Naive thymus-derived CD4-positive, alpha-beta T cell (primary cell): ENCODE measurements at regions not wholly inside any gene's neighbourhood (a gene's known extent, or its start where the extent isn't known, plus 50 kb on each side); places are given as distances from the start of the nearest gene placed in this dataset.
A peak's percentile ranks its signal among the peaks of the same experiment; 100 is the strongest.
"Not testable (repeated sequence)": the region's sequence is repeated elsewhere in the genome, so short reads cannot be mapped to it uniquely, and the experiment has no call there.

ENCODE experiments used
- ATAC-seq: fragments of 150-1000 bp; cut with Tn5 transposase; 2 replicates; pipeline ENCODE4 v1.10.0; 2021; ENCODE audit warnings: mild to moderate bottlenecking, moderate library complexity
- CTCF ChIA-PET: fragments of 350-600 bp; sonication (Branson Sonifier 250); formaldehyde crosslinking; loops from one replicate; lab custom pipeline; 2021; ENCODE audit warnings: antibody characterized with exemption; lab: Charles Lee
- POLR2A ChIA-PET: fragments of 350-600 bp; sonication (Branson Sonifier 250); formaldehyde crosslinking; loops from one replicate; lab custom pipeline; 2021; ENCODE audit warnings: antibody characterized with exemption, inconsistent platforms; lab: Charles Lee
- DNase-seq, 9 donors: peaks; one replicate each; pipeline versions ENCODE4 v3.0.0 to v3.0.0-alpha.2; 2020 to 2022; ENCODE audit warnings: mixed read lengths in 1 of 9
- H3K27ac ChIP-seq: one replicate; pipeline ENCODE4 v1.7.0; 2013; ENCODE audit warnings: mild to moderate bottlenecking, low read depth, low read length, moderate library complexity
- H3K27me3 ChIP-seq, 2 donors: one replicate each; pipeline ENCODE4 v1.7.0; 2013; ENCODE audit warnings: low read length in 2 of 2, mild to moderate bottlenecking in 2 of 2, moderate library complexity in 2 of 2; ENCODE audit not compliant: control insufficient read depth in 2 of 2, insufficient read depth in 2 of 2
- H3K36me3 ChIP-seq, 3 experiments: 1 replicate in 2 of 3; 2 replicates in 1 of 3; pipeline ENCODE4 v1.7.0; 2013; ENCODE audit warnings: low read length in 3 of 3, mild to moderate bottlenecking in 3 of 3, moderate library complexity in 1 of 3; ENCODE audit not compliant: insufficient read depth in 3 of 3, control insufficient read depth in 2 of 3
- H3K4me1 ChIP-seq, 2 donors: one replicate each; pipeline ENCODE4 v1.7.0; 2013; ENCODE audit warnings: low read length in 2 of 2, mild to moderate bottlenecking in 2 of 2, moderate library complexity in 1 of 2; ENCODE audit not compliant: control insufficient read depth in 2 of 2, insufficient read depth in 2 of 2
- H3K4me3 ChIP-seq: 2 replicates; pipeline ENCODE4 v1.7.0; 2013; ENCODE audit warnings: mild to moderate bottlenecking, low read length
- H3K9me3 ChIP-seq, 3 experiments: 1 replicate in 2 of 3; 2 replicates in 1 of 3; pipeline ENCODE4 v1.7.0; 2013; ENCODE audit warnings: low read length in 3 of 3; ENCODE audit not compliant: control insufficient read depth in 2 of 3
- H3K27ac Mint-ChIP-seq, 9 donors: one replicate each; pipeline ENCODE4 v1.8.0; 2020 to 2022; ENCODE audit warnings: mixed read lengths in 9 of 9, mild to moderate bottlenecking in 8 of 9, moderate library complexity in 5 of 9, inconsistent platforms in 2 of 9
- H3K27me3 Mint-ChIP-seq, 5 donors: one replicate each; pipeline ENCODE4 v1.8.0; 2021 to 2022; ENCODE audit warnings: mixed read lengths in 5 of 5, mild to moderate bottlenecking in 1 of 5
- H3K36me3 Mint-ChIP-seq, 5 donors: one replicate each; pipeline ENCODE4 v1.8.0; 2020 to 2022; ENCODE audit warnings: mixed read lengths in 5 of 5, mild to moderate bottlenecking in 3 of 5, inconsistent platforms in 1 of 5
- H3K4me1 Mint-ChIP-seq, 7 donors: one replicate each; pipeline ENCODE4 v1.8.0; 2020 to 2022; ENCODE audit warnings: mixed read lengths in 7 of 7, mild to moderate bottlenecking in 3 of 7, inconsistent platforms in 1 of 7
- H3K4me3 Mint-ChIP-seq, 10 donors: one replicate each; pipeline ENCODE4 v1.8.0; 2020 to 2022; ENCODE audit warnings: mild to moderate bottlenecking in 10 of 10, mixed read lengths in 10 of 10, moderate library complexity in 6 of 10, inconsistent platforms in 2 of 10
- H3K9me3 Mint-ChIP-seq, 11 donors: one replicate each; pipeline ENCODE4 v1.8.0; 2020 to 2022; ENCODE audit warnings: mixed read lengths in 11 of 11, mild to moderate bottlenecking in 4 of 11, inconsistent platforms in 1 of 11, moderate library complexity in 1 of 11
- intact Hi-C, 2 donors: fragments of 100-400 bp; cut with micrococcal nuclease; formaldehyde crosslinking; loops; one replicate each; pipeline ENCODE4 v1.15.1; 2023

DNA sequence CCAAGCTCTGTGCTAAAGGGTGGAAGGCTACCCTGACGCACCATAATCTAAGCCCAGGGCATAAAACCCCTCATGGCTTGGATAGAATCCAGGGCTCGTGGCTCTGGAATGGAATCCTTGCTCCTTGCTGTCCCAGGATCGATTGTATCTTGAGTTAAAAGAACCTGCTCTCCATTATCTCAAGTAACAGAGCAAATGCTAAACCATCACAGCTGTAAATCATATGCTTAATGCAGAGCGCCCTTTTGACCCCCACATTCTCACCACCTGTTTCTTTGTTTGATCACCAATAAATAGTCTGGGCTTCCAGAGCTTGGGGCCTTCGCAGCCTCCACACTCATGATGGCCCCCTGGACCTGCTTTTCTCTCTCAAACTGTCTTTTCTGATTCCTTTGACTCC, 299.3 kb upstream of the MGAT4C start:
- H3K4me3 Mint-ChIP-seq, POLR2A ChIA-PET, CTCF ChIA-PET, ATAC-seq, H3K36me3 Mint-ChIP-seq, H3K27me3 ChIP-seq, H3K36me3 ChIP-seq, H3K4me3 ChIP-seq, H3K9me3 ChIP-seq, H3K27ac Mint-ChIP-seq, intact Hi-C loops, H3K27ac ChIP-seq, DNase-seq, H3K4me1 ChIP-seq, H3K4me1 Mint-ChIP-seq, H3K27me3 Mint-ChIP-seq: not testable (repeated sequence)
- H3K9me3 Mint-ChIP-seq: peaks cover 0 to 26% (median 10%) of the 10 kb centered on the region in 11 donors

DNA sequence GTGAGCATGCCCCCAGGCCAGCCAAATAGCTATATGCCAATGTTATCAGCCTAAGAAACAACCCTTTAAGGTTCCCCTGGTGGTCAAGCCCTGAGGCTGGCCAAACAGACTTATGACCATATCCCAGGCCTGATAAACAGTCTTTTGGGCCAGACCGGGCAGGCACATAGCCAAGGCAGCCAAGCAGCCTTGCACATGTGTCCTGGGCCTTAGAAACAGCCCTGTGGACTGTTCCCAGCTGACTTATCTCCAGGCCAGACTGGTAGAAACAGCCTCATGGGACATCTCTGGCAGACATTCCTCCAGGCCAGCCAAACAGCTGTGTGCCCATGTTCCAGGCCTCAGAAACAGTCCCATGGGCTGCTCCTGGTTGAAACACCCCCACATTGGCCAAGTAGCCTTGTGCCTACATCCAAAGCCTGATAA, 295.0 kb upstream of the MGAT4C start:
- Mint-ChIP-seq H3K4me1 (no peaks in the 10 kb centered on the region), H3K9me3 (peaks cover 0 to 4% (median 0%) of the 10 kb centered on the region in 11 donors), H3K27ac (no peak overlapping the region), H3K27me3 (no peaks in the 10 kb centered on the region), H3K4me3 (no peak overlapping the region), H3K36me3 (no peaks in the 10 kb centered on the region)
- Histone ChIP-seq H3K27me3 (no peaks in the 10 kb centered on the region), H3K9me3 (no peaks in the 10 kb centered on the region), H3K36me3 (no peaks in the 10 kb centered on the region), H3K4me1 (no peaks in the 10 kb centered on the region), H3K4me3 (no peak overlapping the region), H3K27ac (no peak overlapping the region)
- intact Hi-C loops: no loop called here
- ATAC-seq: no peak
- ChIA-PET CTCF (no interaction called here), POLR2A (no interaction called here)
- no peak for DNase-seq

DNA sequence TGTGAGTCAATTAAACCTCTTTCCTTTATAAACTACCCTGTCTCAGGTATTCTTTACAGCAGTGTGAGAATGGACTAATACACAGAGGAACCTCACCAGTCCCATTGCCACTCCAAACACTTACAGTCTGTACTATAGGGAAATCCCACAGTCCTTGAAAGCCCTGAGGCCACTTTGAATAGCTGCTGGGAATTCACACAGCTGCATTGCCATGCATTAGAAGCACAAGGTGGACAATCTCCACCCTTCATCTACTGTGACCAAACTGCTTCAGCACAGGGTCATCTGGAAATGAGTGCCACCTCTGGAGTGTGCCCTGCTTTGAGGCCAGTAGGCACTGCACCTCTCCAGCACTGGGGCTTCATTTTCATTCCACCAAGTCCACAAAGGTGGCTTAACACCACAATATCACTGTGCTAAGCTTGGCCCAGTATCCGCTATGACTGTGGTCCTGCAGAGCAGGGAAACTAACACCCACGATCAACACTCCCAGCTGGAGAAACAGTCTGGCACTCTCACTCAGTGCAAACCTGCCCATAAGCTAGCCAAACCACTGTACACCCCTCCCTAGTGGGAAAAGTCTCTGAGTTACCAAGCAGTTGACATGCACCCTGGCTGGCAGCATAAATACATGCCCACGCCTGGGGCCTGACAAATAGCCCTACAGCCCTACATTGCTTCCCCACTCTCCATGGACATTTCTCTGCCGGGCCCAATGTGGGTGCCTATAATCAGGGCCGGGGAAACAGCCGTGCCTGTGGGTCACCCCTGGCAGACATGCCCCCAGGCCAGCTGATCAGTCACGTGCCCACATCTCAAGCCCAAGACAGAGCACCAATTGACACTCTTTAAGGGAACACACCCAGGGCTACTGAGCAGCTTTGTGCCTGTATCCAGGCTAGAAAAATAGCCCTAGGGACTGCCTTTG, 294.3 kb upstream of the MGAT4C start:
- ChIA-PET CTCF (interaction anchor here (0.8 kb wide), 1 partner anchor 115 kb away, joined by 4 read pairs; no protein-coding TSS in a partner anchor), POLR2A (no interaction called here)
- no peak for ATAC-seq
- no peaks in the 10 kb centered on the region for H3K36me3 ChIP-seq
- no peak overlapping the region for H3K4me3 ChIP-seq
- DNase-seq: no peak
- Mint-ChIP-seq H3K4me1 (no peaks in the 10 kb centered on the region), H3K4me3 (peak overlapping the region in 1 of 10 donors; percentile 27), H3K36me3 (no peaks in the 10 kb centered on the region), H3K27ac (no peak overlapping the region), H3K9me3 (peaks cover 0 to 4% (median 0%) of the 10 kb centered on the region in 11 donors), H3K27me3 (no peaks in the 10 kb centered on the region)
- no peak overlapping the region for H3K27ac ChIP-seq
- no peaks in the 10 kb centered on the region for H3K27me3 ChIP-seq
- H3K4me1 ChIP-seq: no peaks in the 10 kb centered on the region
- intact Hi-C loops: no loop called here
- no peaks in the 10 kb centered on the region for H3K9me3 ChIP-seq

DNA sequence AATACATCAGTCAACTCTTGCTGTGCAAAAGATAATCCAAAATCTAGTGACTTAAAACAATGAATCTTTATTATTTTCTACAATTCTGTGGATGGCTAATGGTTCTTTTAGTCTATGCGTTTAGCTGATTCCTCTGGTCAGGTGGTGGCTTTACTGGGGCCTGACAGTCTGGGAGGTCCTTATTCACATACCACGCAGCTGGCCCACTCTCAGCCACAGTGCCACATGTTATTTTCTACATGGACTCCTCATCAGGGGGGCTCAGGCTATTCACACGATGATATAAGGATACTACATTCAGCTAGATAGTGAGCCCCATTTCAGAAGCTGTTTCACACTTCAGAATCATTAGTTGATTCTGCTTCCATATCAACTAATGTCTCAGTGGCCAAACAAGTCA, 287.5 kb upstream of the MGAT4C start:
- Mint-ChIP-seq H3K4me1 (no peaks in the 10 kb centered on the region), H3K27ac (no peak overlapping the region), H3K27me3 (no peaks in the 10 kb centered on the region), H3K36me3 (no peaks in the 10 kb centered on the region), H3K4me3 (no peak overlapping the region), H3K9me3 (peaks cover 0 to 4% (median 0%) of the 10 kb centered on the region in 11 donors)
- Histone ChIP-seq H3K4me1 (no peaks in the 10 kb centered on the region), H3K4me3 (no peak overlapping the region), H3K27me3 (no peaks in the 10 kb centered on the region), H3K9me3 (no peaks in the 10 kb centered on the region), H3K27ac (no peak overlapping the region), H3K36me3 (no peaks in the 10 kb centered on the region)
- ATAC-seq (no peak), DNase-seq (no peak)
- intact Hi-C loops: no loop called here
- CTCF ChIA-PET: no interaction called here
- POLR2A ChIA-PET: no interaction called here

DNA sequence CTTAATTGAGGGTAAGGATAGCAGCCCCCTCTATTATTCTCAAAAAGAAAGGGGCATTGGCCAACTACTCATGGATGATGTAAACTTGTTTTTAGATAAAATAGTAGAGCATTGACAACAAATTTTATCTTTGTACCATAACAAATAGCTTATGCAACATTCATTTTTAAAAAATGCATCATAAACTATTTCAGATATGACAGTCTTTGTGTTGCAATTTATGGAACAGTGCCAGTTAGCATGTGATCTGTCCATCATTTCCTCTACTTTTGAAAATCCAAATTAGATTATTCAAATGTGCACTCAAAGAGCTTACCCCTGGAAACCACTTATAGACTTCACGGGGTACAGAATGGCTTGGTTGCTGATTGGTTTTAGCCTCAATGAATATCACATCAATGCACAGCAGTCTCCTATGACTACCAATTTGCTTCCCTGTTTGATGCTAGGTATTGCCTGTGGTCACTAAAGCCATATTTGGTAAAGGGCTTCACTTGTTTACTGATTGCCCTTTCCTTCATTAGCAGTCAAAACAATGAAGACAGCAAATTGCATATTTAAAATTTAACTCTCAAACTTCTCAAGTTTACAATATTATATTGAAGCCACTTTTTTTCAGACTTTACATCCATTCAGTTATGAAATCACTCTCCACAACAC, 274.9 kb upstream of the MGAT4C start:
- Mint-ChIP-seq H3K9me3 (peaks cover 0 to 13% (median 4%) of the 10 kb centered on the region in 11 donors), H3K27ac (no peak overlapping the region), H3K27me3 (no peaks in the 10 kb centered on the region), H3K36me3 (no peaks in the 10 kb centered on the region), H3K4me3 (no peak overlapping the region), H3K4me1 (no peaks in the 10 kb centered on the region)
- ChIA-PET POLR2A (no interaction called here), CTCF (no interaction called here)
- H3K4me1 ChIP-seq: no peaks in the 10 kb centered on the region
- no peaks in the 10 kb centered on the region for H3K36me3 ChIP-seq
- ATAC-seq (no peak), DNase-seq (no peak)
- H3K27me3 ChIP-seq: no peaks in the 10 kb centered on the region
- no peak overlapping the region for H3K4me3 ChIP-seq
- no peak overlapping the region for H3K27ac ChIP-seq
- intact Hi-C loops: no loop called here
- no peaks in the 10 kb centered on the region for H3K9me3 ChIP-seq

DNA sequence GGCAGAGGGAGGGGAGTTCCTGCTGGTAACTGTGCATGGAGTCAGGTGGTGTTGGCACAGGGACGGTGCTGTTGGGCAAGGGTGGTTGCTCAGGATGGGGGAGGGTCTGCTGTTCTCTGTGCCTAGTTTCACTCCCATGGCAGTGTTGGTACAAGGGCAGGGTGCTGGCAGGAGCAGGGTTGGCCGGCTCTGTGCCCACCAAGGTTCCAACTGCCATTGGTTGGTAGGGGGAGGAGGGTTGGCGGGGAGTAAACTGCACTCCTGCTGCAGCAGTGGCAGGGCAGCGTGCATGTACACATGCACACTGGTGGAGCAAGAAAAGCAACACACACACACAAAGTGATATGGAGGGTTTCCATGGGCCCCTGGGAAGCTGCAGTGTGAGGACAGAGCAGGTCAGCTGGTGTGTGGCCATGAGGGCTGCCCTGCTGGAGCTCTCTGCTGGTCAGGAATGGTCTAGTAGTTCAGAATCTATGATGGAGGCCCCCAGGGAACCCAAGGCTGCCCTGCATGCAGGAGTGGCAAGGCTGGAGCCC, 269.9 kb upstream of the MGAT4C start:
- Mint-ChIP-seq H3K27ac (no peak overlapping the region), H3K9me3 (peaks cover 0 to 44% (median 24%) of the 10 kb centered on the region in 11 donors), H3K36me3 (no peaks in the 10 kb centered on the region), H3K27me3 (no peaks in the 10 kb centered on the region), H3K4me3 (no peak overlapping the region), H3K4me1 (no peaks in the 10 kb centered on the region)
- ChIA-PET CTCF (no interaction called here), POLR2A (no interaction called here)
- H3K4me1 ChIP-seq: no peaks in the 10 kb centered on the region
- no peaks in the 10 kb centered on the region for H3K36me3 ChIP-seq
- no peak for DNase-seq
- H3K9me3 ChIP-seq: no peaks in the 10 kb centered on the region
- intact Hi-C loops: no loop called here
- no peak overlapping the region for H3K4me3 ChIP-seq
- ATAC-seq: no peak
- no peaks in the 10 kb centered on the region for H3K27me3 ChIP-seq
- H3K27ac ChIP-seq: no peak overlapping the region
